OCI-LY3 (cell line): ENCODE measurements at regions not wholly inside any gene's neighbourhood (a gene's known extent, or its start where the extent isn't known, plus 50 kb on each side); places are given as distances from the start of the nearest gene placed in this dataset.

Experiments
- H2AFZ ChIP-seq: fragments of 200-600, 300-600 bp; shearing (Covaris generic); 2 replicates; pipeline ENCODE4 v1.6.0; 2014; ENCODE audit warnings: antibody characterized with exemption, low read depth, low read length
- H3K27ac ChIP-seq: fragments of 200-600, 300-600 bp; sonication (generic); 2 replicates; pipeline ENCODE4 v1.5.1; 2014; ENCODE audit warnings: mild to moderate bottlenecking, low read length, moderate library complexity, mixed read lengths
- H3K27me3 ChIP-seq: fragments of 200-600, 300-600 bp; sonication (generic); 2 replicates; pipeline ENCODE4 v1.6.1; 2014; ENCODE audit warnings: low read depth, low read length, mixed read lengths
- H3K36me3 ChIP-seq: fragments of 200-600, 300-600 bp; sonication (generic); replicated peaks from 2 replicates; pipeline ENCODE3; 2014; ENCODE audit warnings: low read depth, low read length, mixed read lengths
- H3K4me1 ChIP-seq: fragments of 300-600, 200-600 bp; sonication (generic); 2 replicates; pipeline ENCODE4 v1.6.1; 2014; ENCODE audit warnings: low read length, mixed read lengths
- H3K4me2 ChIP-seq: fragments of 200-600, 300-600 bp; sonication (generic); 2 replicates; pipeline ENCODE4 v1.6.1; 2014; ENCODE audit warnings: low read length, mixed read lengths
- H3K4me3 ChIP-seq: fragments of 300-600, 200-600 bp; sonication (generic); 2 replicates; pipeline ENCODE4 v1.5.1; 2014; ENCODE audit warnings: antibody characterized with exemption, mild to moderate bottlenecking, low read length, moderate library complexity
- H3K79me2 ChIP-seq: fragments of 300-600, 200-600 bp; shearing (Covaris generic); 2 replicates; pipeline ENCODE4 v1.6.1; 2014; ENCODE audit warnings: mild to moderate bottlenecking, low read length, mixed read lengths
- H3K9ac ChIP-seq: fragments of 300-600, 200-600 bp; shearing (Covaris generic); 2 replicates; pipeline ENCODE4 v1.6.0; 2014; ENCODE audit warnings: mild to moderate bottlenecking, low read length, moderate library complexity
- H3K9me3 ChIP-seq: fragments of 200-600, 300-600 bp; shearing (Covaris generic); 2 replicates; pipeline ENCODE4 v1.6.1; 2014; ENCODE audit warnings: low read length, mixed read lengths; ENCODE audit not compliant: insufficient read depth
- H4K20me1 ChIP-seq: fragments of 200-600, 300-600 bp; sonication (generic); 2 replicates; pipeline ENCODE4 v1.6.1; 2016; ENCODE audit warnings: low read length, mixed read lengths; ENCODE audit not compliant: insufficient read depth
- EZH2phosphoT487 ChIP-seq: fragments of 200-600 bp; shearing (Covaris generic); IDR thresholded peaks from 2 replicates; pipeline ENCODE4 v1.6.1; 2018; ENCODE audit warnings: antibody characterized with exemption, mixed run types, low read depth
- TF ChIP-seq, protein P1 (sequence below): fragments of 200-600, 300-600 bp; sonication (generic); IDR thresholded peaks from 2 replicates; pipeline ENCODE4 v1.5.1; 2014; ENCODE audit warnings: antibody characterized with exemption, low read length, low read depth

- no peaks in the 10 kb centered on the region for H4K20me1 ChIP-seq
- H3K79me2 ChIP-seq = no peaks in the 10 kb centered on the region
- H3K9me3 ChIP-seq = no peaks in the 10 kb centered on the region
- no peaks in the 10 kb centered on the region for H3K4me1 ChIP-seq
- H3K4me3 ChIP-seq = no peak overlapping the region
- H3K9ac ChIP-seq = no peak overlapping the region
- TF ChIP-seq EZH2phosphoT487 = no peak
- TF ChIP-seq, protein P1, sequence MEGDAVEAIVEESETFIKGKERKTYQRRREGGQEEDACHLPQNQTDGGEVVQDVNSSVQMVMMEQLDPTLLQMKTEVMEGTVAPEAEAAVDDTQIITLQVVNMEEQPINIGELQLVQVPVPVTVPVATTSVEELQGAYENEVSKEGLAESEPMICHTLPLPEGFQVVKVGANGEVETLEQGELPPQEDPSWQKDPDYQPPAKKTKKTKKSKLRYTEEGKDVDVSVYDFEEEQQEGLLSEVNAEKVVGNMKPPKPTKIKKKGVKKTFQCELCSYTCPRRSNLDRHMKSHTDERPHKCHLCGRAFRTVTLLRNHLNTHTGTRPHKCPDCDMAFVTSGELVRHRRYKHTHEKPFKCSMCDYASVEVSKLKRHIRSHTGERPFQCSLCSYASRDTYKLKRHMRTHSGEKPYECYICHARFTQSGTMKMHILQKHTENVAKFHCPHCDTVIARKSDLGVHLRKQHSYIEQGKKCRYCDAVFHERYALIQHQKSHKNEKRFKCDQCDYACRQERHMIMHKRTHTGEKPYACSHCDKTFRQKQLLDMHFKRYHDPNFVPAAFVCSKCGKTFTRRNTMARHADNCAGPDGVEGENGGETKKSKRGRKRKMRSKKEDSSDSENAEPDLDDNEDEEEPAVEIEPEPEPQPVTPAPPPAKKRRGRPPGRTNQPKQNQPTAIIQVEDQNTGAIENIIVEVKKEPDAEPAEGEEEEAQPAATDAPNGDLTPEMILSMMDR = no peak
- H3K27me3 ChIP-seq = no peaks in the 10 kb centered on the region
- no peaks in the 10 kb centered on the region for H3K36me3 ChIP-seq
- H3K27ac ChIP-seq = no peak overlapping the region
- no peak overlapping the region for H2AFZ ChIP-seq
- no peak overlapping the region for H3K4me2 ChIP-seq
Observed at GRCh38 chr2:239677453-239678185, 276.8 kb upstream of the HDAC4 start.

DNA sequence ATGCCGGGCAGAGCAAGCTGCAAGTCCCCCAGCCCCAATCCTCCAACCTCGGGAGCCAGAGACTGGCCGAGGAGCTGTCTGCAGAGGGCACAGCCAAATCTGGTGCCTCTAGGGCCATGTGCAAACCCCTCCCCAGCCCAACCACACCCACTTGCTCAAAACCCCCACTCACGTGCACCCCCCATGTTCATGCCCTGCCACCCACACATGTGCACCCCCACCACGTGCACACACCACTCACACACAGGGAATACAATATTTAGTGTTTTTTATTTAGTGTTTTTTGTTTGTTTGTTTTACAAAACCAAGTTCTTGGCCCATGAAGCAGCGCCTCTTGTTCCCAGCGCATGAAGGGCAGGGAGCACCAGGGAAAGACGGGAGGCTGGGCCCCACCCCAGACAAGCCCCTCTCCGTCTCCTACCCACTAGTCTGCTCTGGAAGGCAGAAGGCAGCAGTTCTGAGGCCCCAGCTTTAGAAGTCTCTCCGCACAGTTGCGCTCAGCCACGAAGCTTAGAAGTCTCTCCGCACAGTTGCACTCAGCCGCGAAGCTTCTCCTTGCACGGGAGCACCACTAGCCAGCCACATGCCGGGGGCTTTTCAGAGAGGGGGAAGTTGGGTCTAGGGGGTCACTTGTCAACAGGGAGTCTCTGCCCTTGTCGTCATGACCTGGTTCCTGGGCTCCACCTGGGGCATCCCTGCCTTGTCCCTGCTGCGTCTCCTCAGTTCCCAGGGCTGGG is 276.1 kb upstream of the HDAC4 start:
- Histone ChIP-seq H3K4me2 (no peak overlapping the region), H3K79me2 (no peaks in the 10 kb centered on the region), H3K27ac (no peak overlapping the region), H3K36me3 (no peaks in the 10 kb centered on the region), H3K9ac (no peak overlapping the region), H3K4me1 (no peaks in the 10 kb centered on the region), H3K27me3 (no peaks in the 10 kb centered on the region), H4K20me1 (no peaks in the 10 kb centered on the region), H3K4me3 (no peak overlapping the region), H3K9me3 (no peaks in the 10 kb centered on the region), H2AFZ (no peak overlapping the region)
- no peak for TF ChIP-seq EZH2phosphoT487
- TF ChIP-seq, protein P1 = no peak

GRCh38 chr2:239675826-239676715 is 275.3 kb upstream of the HDAC4 start:
- Histone ChIP-seq H3K4me3 (no peak overlapping the region), H3K9me3 (no peaks in the 10 kb centered on the region), H3K79me2 (no peaks in the 10 kb centered on the region), H3K9ac (no peak overlapping the region), H3K4me2 (no peak overlapping the region), H3K4me1 (no peaks in the 10 kb centered on the region), H3K27ac (no peak overlapping the region), H4K20me1 (no peaks in the 10 kb centered on the region), H3K27me3 (no peaks in the 10 kb centered on the region), H2AFZ (no peak overlapping the region), H3K36me3 (no peaks in the 10 kb centered on the region)
- TF ChIP-seq EZH2phosphoT487 = no peak
- TF ChIP-seq, protein P1 = no peak
